Astrocyte of the cerebellum (primary cell): ENCODE measurements at regions not wholly inside any gene's neighbourhood (a gene's known extent, or its start where the extent isn't known, plus 50 kb on each side); places are given as distances from the start of the nearest gene placed in this dataset.

ENCODE experiments used
- DNase-seq: peaks from one replicate; pipeline ENCODE4 v3.0.0-alpha.2; 2011; ENCODE audit warnings: low read depth
- H3K4me3 ChIP-seq: 2 replicates; pipeline ENCODE4 v1.5.1; 2011; ENCODE audit warnings: mild to moderate bottlenecking, low read depth, low read length, moderate library complexity
- CTCF ChIP-seq: IDR thresholded peaks from 2 replicates; pipeline ENCODE4 v1.5.1; 2012; ENCODE audit warnings: low read length, low read depth, moderate library complexity, mild to moderate bottlenecking; ENCODE audit errors: missing control alignments
- in situ Hi-C: cut with HindIII; loops from 2 replicates; pipeline ENCODE4 v1.10.0; 2017; ENCODE audit warnings: low sequenced_read_pairs

DNA sequence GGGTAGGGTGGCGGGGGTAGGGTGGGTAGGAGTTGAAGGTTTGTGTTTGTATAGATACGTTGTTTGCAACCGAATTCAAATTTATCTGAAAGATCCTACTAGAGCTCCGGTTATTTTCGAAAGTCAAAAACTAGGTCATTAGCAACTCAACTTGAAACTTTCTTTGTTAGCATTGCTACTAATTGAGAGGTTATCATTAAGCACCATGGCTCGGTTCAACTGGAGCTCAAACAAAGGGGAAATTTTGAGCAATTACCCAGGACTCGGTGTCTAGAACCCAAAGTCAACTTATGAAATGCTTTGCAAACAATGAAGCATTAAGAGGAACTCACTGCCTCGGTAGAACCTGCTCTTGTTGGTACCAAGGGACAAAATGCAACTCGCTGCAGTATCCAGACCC, 207.7 kb downstream of the BCAT1 start:
- DNase-seq, result no peak
- H3K4me3 ChIP-seq, result no peak overlapping the region
- in situ Hi-C loops, result no loop called here
- TF ChIP-seq CTCF, result no peak

GRCh38 chr12:24739106-24739779, 209.7 kb downstream of the BCAT1 start:
- in situ Hi-C loops, result no loop called here
- H3K4me3 ChIP-seq, result no peak overlapping the region
- DNase-seq, result no peak
- no peak for TF ChIP-seq CTCF

DNA sequence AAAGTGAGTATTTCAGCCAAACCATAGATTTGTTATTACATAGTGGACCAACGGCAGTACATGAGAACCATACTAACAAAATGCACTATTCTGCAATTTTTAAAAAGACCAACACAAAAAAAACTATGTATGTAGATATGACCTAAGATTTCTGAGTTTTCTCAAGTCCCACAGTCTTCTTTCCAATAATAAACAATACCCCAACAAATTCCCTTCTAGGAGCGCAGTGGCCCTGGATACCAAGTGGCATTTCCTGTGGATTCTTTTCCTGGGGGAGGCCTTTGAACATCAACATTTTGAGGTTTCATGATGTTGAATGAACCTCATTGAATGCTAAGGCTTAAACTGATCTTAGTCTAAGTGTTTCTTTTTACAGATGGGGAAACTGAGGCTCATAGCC, 210.5 kb downstream of the BCAT1 start:
- no peak for TF ChIP-seq CTCF
- no peak overlapping the region for H3K4me3 ChIP-seq
- in situ Hi-C loops, result no loop called here
- no peak for DNase-seq

DNA sequence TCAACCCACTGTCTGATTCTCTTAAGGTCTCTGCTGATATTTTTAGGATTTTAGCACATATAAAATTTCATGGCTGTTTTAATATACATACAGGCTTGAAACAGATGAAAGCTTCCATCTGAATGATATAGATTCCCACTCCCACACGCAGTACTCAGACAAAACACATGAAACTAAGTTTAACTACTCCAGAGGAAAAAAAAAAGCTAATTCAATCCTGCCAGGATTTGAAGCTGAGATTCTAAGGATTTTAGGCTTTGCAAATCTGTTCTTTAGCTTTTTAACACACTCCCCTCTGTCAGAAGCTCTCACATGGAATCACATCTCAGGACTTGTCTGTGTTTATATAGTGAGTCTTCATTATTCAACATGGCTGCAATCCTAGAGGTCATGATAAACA, 217.3 kb downstream of the BCAT1 start:
- TF ChIP-seq CTCF, result no peak
- DNase-seq, result no peak
- H3K4me3 ChIP-seq, result no peak overlapping the region
- in situ Hi-C loops, result no loop called here

- in situ Hi-C loops, result no loop called here
- TF ChIP-seq CTCF, result no peak
- no peak overlapping the region for H3K4me3 ChIP-seq
- no peak for DNase-seq
Observed at GRCh38 chr12:24730489-24730896, 218.4 kb downstream of the BCAT1 start.

- in situ Hi-C loops, result no loop called here
- no peak overlapping the region for H3K4me3 ChIP-seq
- no peak for TF ChIP-seq CTCF
- no peak for DNase-seq
Observed at GRCh38 chr12:24728826-24729225, 220.1 kb downstream of the BCAT1 start.
